GM21723 (cell line): ENCODE measurements at regions not wholly inside any gene's neighbourhood (a gene's known extent, or its start where the extent isn't known, plus 50 kb on each side); places are given as distances from the start of the nearest gene placed in this dataset.
"Not testable (repeated sequence)": the region's sequence is repeated elsewhere in the genome, so short reads cannot be mapped to it uniquely, and the experiment has no call there.

Experiments
- ATAC-seq: cut with Tn5 transposase; IDR thresholded peaks from one replicate; pipeline ENCODE4 v1.9.1; 2021; ENCODE audit warnings: mild to moderate bottlenecking, moderate library complexity; ENCODE audit not compliant: unreplicated experiment

- ATAC-seq = no peak
Observed at GRCh38 chr6:81625216-81625615, 127.3 kb downstream of the TENT5A start.

- no peak for ATAC-seq
Observed at GRCh38 chr6:81624453-81624852, 128.0 kb downstream of the TENT5A start.

GRCh38 chr6:81623106-81623759, 129.2 kb downstream of the TENT5A start:
- no peak for ATAC-seq

DNA sequence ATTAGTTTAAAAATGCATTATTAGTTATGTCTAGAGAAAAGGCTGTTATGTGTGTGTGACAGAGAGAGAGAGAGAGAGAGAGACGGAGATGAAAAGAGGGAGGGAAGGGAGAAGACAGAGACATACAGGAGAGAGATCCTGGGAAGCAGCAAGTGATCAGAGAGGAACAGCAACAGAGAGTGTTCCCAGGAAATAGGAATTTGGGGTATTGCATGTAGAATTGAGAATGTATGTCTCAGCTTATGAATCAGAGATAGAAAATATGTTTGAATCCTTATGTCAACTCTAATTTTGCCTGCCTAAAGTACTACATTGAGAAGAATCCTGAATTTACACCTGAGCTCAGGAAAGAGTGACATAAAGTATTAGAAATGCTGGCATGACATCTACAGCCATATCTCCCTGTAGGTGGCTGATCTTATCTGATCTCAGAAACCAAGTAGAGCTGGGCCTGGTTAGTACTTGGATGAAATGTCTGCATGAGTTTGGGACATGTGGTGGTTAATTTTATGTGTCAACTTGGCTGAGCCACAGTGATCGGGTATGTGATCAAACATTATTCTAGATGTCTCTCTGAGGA, 130.6 kb downstream of the TENT5A start:
- no peak for ATAC-seq

- ATAC-seq = no peak
Observed at GRCh38 chr6:81614292-81614691, 138.2 kb downstream of the TENT5A start.

GRCh38 chr6:81613606-81614005, 138.9 kb downstream of the TENT5A start:
- ATAC-seq = no peak

GRCh38 chr6:81612136-81612535, 140.3 kb downstream of the TENT5A start:
- ATAC-seq = no peak

GRCh38 chr6:81609736-81610135, 142.7 kb downstream of the TENT5A start:
- ATAC-seq = no peak

DNA sequence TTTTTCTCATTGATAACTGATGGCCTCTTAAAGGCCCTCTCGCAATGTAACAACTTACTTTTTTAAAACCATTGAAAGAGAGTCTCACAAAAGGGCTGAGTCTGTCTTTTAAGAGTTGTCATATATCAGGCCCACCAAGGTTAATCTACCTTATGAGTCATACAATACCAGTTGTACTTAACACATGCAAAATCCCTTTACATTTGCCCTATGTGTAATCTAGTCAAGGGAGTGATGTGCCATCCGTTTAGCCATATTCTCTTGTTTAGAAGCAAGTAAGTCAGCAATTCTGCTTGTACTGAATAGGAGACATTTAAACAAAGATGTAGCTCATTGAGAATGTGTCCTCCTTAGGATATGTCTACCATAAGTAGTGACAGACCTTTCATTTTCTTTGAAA, 143.7 kb downstream of the TENT5A start:
- ATAC-seq = no peak

DNA sequence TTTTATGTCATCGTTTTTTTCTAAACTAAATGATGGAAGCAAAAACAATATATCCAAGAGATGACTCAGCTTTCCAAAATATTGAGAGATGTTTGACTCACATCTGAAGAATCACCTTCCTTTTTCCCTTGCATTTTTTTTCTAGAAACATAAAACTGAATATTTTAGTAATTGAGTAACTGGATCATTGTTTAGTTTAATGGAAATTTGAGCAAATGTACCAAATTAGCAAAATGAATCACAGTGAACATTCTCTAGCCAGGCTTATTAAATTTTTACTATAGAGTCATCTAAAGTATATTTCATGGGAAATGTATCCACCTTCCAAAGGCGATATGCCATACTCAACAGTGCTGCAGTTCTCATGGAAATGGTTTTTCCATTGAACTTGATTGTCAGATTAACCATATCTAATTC, 145.5 kb downstream of the TENT5A start:
- ATAC-seq = no peak

DNA sequence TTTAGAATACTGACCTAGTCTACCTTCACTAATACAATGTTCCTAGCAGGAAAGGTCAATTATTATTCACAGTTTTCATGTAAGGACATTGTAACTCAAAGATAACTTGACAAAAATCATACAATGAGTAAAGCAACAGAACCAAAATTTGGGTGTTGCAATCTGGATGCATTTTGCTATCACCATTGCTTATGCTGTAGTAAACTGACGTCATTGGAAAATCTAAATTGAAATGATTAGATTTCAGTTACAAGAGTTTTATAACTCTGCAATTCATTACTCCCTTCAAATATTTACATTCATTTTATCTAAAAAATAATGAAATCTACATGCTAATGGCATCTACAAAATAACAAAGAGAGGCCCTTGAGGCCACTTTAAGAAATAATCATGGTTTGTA, 147.0 kb downstream of the TENT5A start:
- ATAC-seq = no peak

DNA sequence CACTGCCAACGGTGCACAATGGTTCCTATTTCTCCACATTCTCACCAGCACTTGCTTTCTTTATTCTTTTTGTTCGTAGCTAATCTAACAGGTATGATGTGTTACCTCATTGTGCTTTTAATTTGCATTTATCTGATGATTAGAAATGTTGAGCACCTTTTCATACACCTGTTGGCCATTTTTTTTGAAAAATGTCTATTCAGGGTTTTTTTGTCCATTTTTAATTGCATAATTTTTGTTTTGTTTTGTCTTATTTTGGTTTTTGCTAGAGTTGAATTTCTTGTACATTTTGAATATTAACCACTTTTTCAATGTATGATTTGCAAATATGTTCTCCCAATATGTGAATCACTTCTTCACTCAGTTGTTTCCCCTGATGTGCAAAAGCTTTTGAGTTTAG, 150.6 kb downstream of the TENT5A start:
- ATAC-seq = no peak

GRCh38 chr6:81600488-81600887, 152.0 kb downstream of the TENT5A start:
- not testable (repeated sequence) for ATAC-seq

GRCh38 chr6:81594501-81594900, 158.0 kb downstream of the TENT5A start:
- no peak for ATAC-seq

- no peak for ATAC-seq
Observed at GRCh38 chr6:81590314-81590691, 162.2 kb downstream of the TENT5A start.

GRCh38 chr6:81589465-81590313, 162.8 kb downstream of the TENT5A start:
- no peak for ATAC-seq

- not testable (repeated sequence) for ATAC-seq
Observed at GRCh38 chr6:81585686-81586085, 166.8 kb downstream of the TENT5A start.

- not testable (repeated sequence) for ATAC-seq
Observed at GRCh38 chr6:81584156-81584555, 168.3 kb downstream of the TENT5A start.

DNA sequence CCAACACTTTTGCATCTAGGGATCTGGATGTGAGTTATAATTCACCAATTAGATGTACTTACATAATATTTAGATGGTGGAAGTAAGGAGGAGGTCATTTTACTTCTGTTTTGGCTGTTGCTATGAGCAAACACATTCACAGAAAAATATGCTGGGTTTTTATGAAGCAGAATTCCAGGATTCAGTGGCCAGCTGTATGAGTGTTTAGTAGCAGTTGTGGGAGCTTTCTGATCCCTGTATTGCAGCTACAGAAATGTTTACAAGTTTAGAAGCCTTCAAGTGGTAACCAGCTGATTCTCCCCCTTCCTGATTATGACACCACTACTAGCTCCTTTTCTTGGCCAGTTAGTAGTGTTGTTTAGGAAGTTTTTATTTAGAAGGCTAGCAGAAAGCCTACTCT, 177.0 kb downstream of the TENT5A start:
- ATAC-seq = no peak

GRCh38 chr6:81572020-81572419, 180.5 kb downstream of the TENT5A start:
- ATAC-seq = no peak

- no peak for ATAC-seq
Observed at GRCh38 chr6:81570681-81571080, 181.8 kb downstream of the TENT5A start.

GRCh38 chr6:81568973-81569372, 183.5 kb downstream of the TENT5A start:
- no peak for ATAC-seq
